A172 (cell line): ENCODE measurements at regions not wholly inside any gene's neighbourhood (a gene's known extent, or its start where the extent isn't known, plus 50 kb on each side); places are given as distances from the start of the nearest gene placed in this dataset.
"Not testable (repeated sequence)": the region's sequence is repeated elsewhere in the genome, so short reads cannot be mapped to it uniquely, and the experiment has no call there.

Source experiments
- DNase-seq: peaks from one replicate; pipeline ENCODE4 v3.0.0-alpha.2; 2015; ENCODE audit warnings: low spot score

DNA sequence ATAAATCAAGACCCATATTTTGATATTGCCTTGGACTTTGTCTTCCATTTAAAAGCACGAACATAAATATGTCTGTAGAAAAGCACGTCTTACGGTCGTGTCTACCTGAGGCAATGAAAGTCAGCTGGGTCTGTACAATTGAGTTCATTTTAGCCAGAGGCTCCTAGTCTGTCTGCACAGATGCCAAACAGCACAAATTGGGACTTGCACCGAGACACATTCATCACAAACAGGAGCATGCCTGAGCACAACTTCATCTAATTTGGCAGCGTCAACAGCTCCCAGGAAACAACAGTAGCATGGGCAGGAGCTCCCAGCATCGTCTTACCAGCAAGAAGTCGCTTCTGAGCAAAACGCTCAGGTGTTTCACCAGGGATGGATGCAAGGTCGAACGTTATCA is 687.0 kb downstream of the EFNB2 start:
- DNase-seq, result no peak

DNA sequence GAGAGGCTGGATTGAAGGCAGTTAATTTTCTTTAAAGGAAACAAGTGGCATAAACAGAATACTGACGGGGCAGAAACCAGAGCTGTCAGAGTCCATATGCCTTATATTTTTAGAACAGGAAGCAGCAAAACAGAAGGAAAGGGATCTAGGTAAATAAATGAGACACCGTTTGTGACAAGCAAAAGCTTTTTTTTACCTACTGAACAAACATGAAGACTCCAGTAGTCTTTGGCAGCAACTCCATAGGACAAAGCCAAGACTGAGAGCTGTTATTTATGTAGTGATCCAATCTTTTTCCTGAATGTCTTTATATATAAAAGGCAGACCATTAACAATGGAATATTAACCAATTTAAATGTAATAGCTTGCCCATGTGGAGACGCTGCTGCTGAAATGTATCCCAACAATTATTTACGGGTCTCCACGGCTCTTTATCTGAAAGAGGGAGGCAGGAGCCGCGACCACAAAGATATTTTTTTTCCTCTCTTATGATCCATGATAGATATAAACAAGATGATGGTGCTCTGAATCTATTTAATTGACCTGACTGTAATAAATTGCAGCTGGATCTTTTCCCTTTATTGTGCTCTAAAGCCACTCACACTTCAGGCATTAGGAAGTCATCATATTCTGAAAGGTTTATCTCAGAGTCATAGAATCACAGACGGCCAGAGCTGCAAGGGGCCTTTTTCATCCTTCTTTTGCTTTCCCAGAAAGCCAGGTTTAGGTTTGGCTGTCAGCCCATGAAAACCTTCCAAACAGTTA is 687.8 kb downstream of the EFNB2 start:
- DNase-seq, result peak; percentile 20

DNA sequence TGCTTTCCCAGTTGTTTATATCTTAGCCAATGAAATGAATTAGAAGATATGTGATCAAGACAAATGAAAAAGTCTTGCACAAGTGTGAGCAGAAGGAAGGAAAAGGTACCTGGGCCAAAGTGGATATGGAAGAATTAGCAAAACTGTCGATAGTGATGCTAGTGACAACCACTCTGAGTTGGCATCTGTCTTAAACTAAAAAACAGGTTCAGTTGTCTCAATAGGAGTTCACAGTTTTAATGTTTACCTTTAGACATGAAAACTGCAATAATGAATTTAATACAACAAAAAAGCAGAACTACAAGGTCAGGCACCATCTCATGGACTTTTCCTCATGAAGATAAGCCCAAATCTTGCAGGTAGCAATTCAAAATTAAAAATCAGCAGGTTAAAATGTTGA is 688.5 kb downstream of the EFNB2 start:
- DNase-seq, result no peak

DNA sequence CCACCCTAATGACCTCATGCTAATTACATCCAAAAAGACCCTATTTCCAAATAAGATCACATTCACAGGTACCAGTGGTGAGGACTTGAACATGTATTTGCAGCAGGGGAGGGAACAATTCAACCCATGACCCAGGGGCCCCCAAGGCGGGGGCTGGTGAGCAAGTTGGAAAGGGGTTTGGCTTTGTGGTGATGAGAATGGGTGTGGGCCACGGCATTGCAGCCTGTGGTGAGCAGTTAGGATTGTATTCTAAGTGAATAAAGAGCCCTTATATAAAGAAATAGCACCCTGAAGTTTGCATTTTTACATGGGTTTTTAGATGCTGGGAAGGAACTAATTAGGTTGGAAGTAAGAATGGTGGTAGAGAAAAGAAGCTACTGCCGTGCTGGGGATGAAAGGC is 694.2 kb downstream of the EFNB2 start:
- no peak for DNase-seq

DNA sequence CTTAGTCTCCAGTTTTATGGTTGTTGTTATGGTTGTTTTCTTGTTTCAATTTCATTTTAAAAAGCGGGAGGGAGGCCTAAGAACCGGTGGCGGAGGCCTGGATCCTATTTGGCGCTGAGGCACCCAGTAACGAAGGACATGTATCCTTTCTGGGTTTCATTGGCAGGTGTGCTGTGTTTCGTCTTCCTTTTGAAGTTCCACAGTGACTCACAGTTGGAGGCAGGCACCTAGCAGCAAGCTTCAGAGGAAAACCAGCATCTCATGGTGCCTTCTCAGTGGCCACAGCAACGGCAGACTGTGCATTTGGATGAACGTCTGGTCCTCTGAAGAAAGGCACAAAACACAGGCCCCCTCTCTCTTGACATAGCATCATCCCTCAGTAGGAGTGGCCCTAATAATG is 697.2 kb downstream of the EFNB2 start:
- no peak for DNase-seq

DNA sequence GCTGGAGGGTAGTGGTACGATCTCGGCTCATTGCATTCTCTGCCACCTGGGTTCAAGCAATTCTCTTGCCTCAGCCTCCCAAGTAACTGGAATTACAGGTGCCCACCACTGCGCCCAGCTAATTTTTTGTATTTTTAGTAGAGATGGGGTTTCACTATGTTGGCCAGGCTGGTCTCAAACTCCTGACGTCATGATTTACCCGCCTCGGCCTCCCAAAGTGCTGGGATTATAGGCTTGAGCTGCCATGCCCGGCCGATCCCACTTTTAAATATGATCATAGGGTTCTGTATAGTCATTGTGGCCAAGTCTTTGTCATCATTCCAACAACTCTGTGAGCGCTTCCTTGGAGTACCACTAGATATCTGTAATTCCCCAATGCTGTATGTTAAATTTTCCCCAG is 698.2 kb downstream of the EFNB2 start:
- not testable (repeated sequence) for DNase-seq

DNA sequence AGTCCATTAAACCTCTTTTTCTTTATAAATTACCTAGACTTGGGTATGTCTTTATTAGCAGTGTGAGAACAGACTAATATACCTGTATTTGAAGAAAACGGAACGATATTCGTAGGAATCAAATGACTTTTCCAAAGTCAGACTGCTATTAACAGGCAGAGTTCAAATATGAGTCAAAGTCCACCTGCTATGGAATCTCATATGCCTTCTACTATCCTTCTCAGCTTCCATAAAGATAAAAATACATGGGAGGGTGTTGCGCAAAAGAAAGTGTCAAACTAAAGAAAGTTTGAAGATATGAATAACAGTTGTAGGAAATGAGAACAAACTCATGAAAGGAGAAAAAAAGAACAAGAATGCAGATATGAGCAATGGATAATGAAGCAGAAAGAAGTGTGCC is 704.6 kb downstream of the EFNB2 start:
- no peak for DNase-seq

DNA sequence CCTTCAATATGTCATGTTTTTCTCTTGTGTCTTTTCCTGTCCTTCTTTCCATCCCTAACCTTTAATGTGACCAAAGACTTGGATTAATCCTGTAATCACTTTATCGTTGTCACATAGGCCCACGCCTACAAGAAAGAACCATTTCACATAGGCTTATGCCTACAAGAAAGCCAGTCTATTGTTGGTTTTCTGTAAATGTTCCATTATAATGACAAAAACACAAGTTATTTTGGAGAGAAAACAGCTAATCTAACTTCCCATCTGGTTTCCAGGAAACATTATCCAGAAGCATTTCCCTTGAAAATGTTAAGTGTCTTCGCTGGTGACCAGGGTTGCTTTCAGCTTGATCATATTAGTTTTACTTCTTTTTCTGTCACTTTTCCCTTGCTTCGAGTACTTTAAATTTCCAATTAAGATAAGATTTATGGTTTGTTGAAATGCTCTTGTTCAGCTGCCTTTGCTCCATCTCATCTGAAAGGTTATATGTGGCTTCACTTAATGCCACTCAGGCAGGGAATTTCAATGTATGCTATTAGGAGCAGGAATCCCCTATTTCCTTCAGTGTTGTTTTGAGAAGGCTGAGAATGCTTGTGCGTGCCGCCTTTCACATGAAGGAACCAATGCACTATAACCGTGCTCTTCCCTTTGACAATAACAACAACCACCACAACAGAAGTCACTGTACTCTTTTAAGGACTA is 708.2 kb downstream of the EFNB2 start:
- DNase-seq, result no peak

DNA sequence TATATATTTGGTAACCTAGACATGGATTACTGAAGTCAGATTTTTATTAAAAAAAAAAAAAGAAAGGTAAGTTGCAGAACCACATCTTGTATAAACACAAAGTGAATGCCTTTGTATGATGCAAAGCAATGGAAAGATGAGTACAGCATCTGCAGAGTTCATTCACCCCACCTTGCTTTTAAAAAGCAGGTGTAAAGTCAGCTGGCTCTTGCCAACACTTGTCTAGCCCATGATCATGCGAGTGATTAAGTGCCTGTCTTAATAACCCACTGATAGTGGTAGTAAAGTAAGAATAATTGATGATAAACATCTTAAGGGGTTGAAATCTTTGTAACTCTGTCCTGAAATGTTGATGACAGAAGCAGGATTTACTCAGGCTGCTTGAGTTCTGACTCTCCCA is 710.4 kb downstream of the EFNB2 start:
- DNase-seq, result no peak

DNA sequence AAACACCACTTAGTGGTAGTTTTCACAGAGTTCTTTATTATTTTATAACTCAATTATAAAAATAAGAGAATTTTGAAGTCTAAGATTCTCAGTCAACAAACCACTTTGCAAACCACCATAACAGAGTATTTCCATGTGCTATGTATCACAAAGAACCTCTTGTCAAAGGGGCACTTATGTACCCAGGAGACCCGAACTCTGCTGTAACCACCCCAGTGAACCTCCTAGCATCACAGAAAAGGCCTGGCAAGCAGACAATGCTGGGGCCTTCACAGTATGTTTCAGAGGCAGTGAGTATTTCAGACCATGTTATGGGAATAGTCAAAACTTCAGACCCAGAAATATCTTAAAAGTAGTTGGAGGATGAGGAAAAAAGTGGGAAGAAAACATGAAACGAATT is 714.1 kb downstream of the EFNB2 start:
- DNase-seq, result no peak

DNA sequence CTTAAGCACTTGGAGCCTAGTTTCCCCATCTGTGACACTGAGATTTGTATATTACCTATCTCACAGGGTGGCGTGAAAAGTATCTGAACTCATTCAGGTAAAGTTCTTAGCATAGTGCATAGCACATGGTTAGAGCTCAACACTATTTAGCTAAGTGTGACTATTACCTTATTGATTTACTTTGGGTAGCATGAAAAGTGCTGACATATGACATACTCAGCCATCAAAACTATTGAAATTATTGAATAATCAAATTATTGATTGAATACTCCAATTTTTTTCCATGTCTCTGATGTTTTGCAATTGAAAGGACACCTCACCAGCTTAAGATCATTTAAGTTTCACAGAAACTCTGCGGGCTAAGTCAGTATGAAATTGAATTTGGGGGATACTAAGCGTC is 715.0 kb downstream of the EFNB2 start:
- no peak for DNase-seq

DNA sequence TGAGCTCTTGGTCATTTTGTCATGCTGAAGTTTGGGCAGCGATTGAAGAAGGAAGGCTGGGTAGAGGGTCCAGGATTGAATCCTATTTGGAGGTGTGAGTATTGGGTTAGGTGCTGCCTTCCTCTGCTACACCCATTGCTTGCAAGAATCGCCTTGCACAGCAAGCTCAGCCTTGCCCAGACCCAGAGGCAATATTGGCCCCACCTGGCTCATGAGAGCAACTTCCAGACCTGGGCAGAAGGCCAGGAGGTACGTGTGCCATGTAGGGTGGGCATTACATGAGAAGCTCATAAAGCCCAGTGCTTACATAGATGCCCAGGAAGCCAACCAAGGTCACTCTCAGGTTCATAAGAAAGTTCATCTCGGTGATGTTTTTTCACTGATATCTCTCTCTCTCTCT is 718.0 kb downstream of the EFNB2 start:
- DNase-seq, result no peak

DNA sequence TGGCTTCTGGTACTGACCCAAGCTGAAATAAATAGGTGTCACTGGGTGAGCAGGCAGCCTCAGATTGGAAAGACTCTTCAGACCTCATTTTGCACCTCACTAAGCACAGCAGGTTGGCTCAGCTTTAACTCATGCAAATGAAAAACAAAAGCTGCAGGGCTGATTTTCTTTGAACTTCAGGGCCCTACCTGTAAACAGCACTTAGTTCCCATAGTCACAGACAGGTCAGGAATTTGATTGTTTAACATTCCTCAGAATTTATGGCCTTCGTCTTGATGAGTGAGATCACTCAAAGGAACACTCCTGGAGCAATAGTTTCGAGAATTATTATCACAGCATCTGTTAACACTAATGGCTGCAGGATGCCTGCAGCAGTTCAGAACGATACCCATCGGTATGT is 718.5 kb downstream of the EFNB2 start:
- DNase-seq, result no peak

DNA sequence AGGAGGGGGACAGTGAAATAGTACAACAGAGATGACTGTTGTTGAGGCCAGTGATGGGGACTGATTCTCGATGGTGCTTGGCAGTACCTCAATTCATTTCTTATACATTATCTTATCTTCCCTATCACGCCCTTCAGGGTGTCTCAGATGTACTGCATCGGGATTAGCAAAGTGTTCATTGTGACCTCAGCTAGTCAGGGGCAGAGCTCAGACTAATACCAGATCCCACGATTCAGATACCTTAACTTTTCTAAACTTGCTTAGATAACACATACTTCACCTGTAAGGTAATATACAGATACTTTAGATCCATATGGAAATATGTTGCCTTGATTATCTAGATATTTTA is 720.6 kb downstream of the EFNB2 start:
- no peak for DNase-seq

DNA sequence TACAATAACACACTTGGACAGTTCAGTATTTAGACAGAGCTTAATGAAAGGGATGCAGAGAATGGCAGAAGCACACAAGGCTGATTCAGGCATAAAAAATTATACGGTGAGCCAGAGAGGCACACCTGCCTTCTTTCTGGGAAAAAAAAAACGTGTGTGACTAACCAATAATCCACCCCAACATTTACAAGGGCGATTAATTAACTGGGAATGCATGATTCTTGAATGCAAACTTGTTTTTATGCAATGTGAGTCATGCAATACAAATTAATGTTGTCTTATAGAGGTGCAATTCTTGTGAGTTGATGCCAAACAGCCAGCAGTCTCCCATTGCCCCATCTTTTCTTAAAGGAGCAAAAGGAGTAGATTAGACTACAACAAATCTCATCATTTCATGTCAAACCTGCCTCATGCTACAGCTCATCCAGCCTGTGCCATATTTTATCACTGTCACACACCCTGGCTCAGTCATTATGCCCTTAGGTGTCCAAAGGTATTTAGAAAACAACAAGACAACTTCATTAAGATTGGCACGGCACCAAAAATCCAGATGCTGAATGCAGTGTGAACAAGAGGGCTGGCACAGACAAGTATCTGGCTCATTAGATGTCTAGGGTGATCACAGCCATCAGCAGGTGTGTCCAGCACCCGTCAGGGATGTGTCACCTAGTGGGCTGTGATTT is 721.1 kb downstream of the EFNB2 start:
- peak; percentile 75 for DNase-seq

DNA sequence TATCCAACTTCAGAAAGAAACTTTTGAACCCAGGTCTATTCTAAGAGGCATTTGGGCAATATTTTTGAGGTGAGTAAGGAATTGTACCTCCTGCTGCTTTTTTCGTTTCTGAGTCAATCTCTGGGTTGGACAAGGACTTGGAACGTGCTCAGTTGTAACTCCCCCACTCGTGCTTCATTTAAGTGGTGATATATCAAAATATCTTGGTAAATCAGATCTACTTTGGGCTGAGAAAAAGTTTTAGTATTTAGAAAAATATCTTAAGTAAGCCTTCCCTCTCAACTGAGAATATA is 728.9 kb downstream of the EFNB2 start:
- DNase-seq, result peak; percentile 32

DNA sequence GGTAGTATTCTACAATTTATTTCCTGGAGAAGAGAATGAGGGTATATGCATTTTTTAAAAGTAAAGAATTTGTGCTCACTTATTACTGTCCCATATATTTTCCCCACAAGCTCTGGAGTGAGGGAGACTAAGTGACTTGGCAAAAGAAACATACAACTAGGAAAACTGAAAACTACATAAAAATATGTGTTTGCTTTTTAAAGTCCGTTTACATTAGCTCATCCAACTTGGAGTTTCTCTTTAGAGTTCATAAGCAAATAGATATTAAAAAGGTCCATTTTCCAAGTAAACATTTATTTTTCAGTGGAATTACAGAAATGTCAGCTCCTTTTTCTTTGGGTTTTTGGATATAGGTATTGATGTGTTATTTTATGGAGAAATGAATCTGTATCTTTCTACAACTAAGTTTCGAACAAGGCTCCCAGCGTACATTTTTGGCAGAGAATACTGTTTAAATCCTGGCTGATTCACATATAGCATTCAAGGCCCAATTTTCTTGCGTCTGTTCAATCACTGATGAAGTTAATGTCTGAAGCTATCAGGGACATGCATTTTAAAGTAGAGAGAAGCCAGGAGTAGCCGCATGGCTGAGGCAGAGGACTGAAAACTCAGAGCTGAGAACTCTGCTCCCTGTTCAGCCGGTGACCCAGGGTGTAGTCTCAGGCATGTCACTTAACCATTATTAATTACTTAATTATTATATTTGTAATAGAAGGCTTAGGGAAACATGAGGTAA is 729.4 kb downstream of the EFNB2 start:
- no peak for DNase-seq

DNA sequence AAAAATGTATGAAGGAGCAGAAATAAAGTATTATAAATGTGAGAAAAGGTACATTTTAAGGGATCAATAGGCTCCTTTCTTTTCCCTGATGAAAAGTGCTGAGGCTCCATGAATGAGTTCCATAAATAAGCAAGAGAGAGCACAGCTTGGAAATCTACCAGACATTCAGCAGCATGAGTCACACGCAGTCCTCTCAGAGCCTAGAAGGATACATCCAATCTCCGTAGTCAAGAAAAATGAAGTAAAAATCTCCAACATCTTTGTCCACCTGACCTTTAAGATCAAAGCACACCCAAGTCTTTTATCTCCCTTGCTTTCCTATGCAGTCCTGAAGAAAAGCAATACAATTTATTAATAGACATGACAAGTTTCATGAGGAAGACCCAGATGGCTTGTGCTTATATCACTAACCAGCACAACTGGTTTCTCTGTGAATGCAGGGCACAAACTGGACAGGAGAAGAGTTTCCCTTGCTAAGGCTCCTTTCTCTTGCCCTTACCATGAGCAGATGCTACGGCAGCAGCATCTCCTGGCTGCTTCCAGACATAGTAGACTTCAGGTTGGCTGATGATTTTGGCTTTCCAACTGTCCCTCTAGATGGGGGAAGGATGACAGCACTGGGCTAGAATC is 730.8 kb downstream of the EFNB2 start:
- DNase-seq, result peak; percentile 76

DNA sequence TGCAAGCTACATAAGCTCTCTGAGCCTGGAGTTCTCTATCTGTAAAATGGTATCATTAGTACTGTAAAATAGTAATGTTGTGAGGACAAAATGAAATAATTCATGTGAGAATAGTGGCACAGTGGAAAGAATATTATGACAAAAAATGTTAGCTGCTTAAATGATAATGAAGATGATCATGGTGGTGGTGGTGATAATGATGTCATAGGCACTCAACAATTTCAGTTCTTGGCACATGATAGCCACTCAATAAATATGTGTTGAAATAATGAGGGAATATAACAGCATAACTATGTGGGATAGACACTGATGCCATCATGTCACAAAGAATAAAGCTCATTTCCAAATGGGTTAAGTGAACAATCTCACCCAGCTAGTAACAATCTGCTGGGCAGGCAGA is 736.3 kb downstream of the EFNB2 start:
- DNase-seq, result no peak

DNA sequence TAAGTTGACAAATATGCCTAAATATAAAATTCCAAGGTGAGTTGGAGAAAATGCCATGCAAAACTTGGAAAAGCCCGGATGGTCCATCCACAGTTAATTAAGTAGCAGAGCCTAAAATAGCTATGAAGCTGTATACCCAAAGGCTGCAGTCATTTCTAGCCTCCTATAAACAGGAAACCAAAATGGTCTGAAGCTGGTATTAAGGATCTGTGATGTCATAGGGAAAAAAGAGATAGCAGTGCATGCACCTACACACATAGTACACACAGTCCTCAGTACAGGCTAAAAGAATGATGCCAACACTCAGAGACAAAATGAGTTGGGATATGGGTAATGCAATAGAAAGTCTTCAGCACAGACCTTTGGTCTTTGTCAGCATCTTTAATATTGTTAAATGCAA is 736.9 kb downstream of the EFNB2 start:
- no peak for DNase-seq

DNA sequence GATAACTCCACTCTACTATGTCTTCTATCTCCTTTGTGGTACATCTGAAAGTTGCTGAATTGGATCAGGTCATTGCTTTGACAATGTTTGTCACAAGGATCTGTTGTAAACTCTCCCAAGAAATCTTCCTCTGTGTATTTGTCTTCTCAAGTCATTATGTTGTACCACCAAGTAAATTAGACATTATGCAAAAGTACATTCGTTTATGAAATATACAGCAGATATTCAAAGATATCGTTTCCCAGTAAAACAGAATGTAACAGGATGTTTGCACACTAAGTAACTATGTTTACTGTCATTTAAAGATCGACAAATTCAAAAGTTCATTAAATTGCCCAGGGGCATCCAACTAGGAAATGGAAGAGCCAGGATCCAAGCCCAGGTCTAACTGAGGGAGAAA is 739.4 kb downstream of the EFNB2 start:
- no peak for DNase-seq

DNA sequence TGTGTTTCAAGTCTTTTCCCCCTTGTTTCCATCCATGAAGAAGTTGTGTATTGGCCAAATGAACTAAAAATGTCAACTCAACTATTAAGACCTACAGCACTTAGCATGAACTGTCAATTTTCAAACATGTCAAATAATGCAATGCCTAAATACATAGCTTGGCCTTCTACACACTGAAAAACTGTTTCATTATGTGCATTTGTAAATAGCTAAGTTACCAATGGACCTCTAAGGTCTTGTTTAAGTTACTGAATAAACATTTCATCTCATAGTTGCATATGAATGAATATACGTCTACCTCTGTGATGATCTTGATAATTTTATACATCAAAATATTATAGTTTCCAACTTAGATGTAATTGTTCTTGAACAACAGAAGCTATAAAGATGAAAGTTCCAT is 744.5 kb downstream of the EFNB2 start:
- no peak for DNase-seq
